Ovary (tissue), 3 donors: ENCODE measurements at regions not wholly inside any gene's neighbourhood (a gene's known extent, or its start where the extent isn't known, plus 50 kb on each side); places are given as distances from the start of the nearest gene placed in this dataset.

Experiments used
- EP300 ChIP-seq: sonication (generic); formaldehyde crosslinking; IDR thresholded peaks from one replicate; pipeline ENCODE4 v1.6.1; 2017; ENCODE audit warnings: antibody characterized with exemption
- POLR2A ChIP-seq: fragments of 450-650 bp; IDR thresholded peaks from one replicate; pipeline ENCODE4 v1.6.1; 2017; ENCODE audit warnings: antibody characterized with exemption, mild to moderate bottlenecking, moderate library complexity
- TF ChIP-seq, protein P1 (sequence below), 3 donors: fragments of 450-650 bp in 2 of 3; fragments of 200-600 bp in 1 of 3; IDR thresholded peaks; one replicate each; pipeline versions ENCODE4 v1.5.1 to v1.8.0; 2016 to 2022; ENCODE audit warnings: antibody characterized with exemption in 3 of 3, mild to moderate bottlenecking in 1 of 3
- donor health status: DM: no; HTN: no; CAD: no.

DNA sequence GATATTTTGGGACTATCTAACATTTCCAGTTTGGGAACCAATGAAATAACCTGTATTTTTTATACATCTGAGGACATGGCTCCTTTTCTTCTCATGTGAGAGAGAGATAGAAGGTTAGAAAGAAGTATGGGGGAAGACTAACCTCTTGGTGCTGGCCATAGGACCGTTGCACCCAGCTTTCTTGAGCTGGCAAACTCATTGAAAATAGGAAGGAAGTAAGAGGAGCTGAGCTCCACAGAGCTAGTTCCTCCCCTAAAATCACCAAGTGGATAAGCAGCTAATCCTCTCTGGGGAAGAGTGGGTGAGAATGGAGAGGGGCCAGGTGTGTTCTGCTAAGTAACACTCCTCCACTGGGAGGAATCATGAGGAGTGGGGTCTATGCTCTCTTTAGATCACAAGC lies 387.4 kb upstream of the CADM1 start:
- TF ChIP-seq POLR2A (no peak), EP300 (no peak)
- TF ChIP-seq, protein P1, sequence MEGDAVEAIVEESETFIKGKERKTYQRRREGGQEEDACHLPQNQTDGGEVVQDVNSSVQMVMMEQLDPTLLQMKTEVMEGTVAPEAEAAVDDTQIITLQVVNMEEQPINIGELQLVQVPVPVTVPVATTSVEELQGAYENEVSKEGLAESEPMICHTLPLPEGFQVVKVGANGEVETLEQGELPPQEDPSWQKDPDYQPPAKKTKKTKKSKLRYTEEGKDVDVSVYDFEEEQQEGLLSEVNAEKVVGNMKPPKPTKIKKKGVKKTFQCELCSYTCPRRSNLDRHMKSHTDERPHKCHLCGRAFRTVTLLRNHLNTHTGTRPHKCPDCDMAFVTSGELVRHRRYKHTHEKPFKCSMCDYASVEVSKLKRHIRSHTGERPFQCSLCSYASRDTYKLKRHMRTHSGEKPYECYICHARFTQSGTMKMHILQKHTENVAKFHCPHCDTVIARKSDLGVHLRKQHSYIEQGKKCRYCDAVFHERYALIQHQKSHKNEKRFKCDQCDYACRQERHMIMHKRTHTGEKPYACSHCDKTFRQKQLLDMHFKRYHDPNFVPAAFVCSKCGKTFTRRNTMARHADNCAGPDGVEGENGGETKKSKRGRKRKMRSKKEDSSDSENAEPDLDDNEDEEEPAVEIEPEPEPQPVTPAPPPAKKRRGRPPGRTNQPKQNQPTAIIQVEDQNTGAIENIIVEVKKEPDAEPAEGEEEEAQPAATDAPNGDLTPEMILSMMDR (IDR thresholded peaks at IDR 0.05), result no peak
